ENCODE measurements at regions not wholly inside any gene's neighbourhood (a gene's known extent, or its start where the extent isn't known, plus 50 kb on each side); places are given as distances from the start of the nearest gene placed in this dataset.

DNA sequence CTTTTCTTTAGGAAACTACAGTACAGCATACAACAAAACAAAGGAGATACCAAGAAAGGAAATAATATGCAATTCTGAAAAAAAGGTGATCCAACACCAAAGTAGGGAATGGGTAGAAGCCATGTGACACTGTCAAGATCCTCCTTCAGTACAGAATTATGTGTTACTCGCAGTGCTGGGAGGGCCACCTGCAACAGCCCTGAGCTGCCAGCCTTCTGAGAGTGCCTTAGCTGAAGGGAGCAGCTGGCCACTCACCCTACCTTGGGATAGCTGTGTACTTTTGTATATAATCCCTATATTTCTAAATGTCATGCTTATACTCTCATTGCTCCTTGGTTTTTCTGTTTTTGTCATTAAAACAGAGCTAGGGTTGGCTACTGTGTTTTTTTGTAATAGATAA lies 1518.2 kb upstream of the PCDH20 start:
- no peak for TF ChIP-seq YY1 (IDR thresholded peaks at IDR 0.05; ENCODE audit: insufficient read depth, insufficient read length)
- TF ChIP-seq SUZ12 (IDR thresholded peaks at IDR 0.05; ENCODE audit: extremely low read depth, insufficient read depth, insufficient read length), result no peak
- no peak for TF ChIP-seq ZNF274 (IDR thresholded peaks at IDR 0.05; ENCODE audit: low read depth, low read length)
